Transverse colon (tissue), 4 donors: ENCODE measurements at regions not wholly inside any gene's neighbourhood (a gene's known extent, or its start where the extent isn't known, plus 50 kb on each side); places are given as distances from the start of the nearest gene placed in this dataset.
"Not testable (repeated sequence)": the region's sequence is repeated elsewhere in the genome, so short reads cannot be mapped to it uniquely, and the experiment has no call there.

Experiments used
- DNase-seq: peaks from one replicate; pipeline ENCODE4 v3.0.0-alpha.2; 2019
- H3K27ac ChIP-seq, 4 donors: fragments of 200-600 bp; sonication (generic); 2 replicates each; pipeline ENCODE4 v1.5.1; 2016 to 2018; ENCODE audit warnings: inconsistent platforms in 4 of 4
- H3K27me3 ChIP-seq: fragments of 200-600 bp; sonication (generic); 2 replicates; pipeline ENCODE4 v1.5.1; 2017; ENCODE audit warnings: inconsistent platforms
- H3K36me3 ChIP-seq, 4 donors: fragments of 200-600 bp; sonication (generic); 2 replicates each; pipeline ENCODE4 v1.5.1; 2017 to 2019; ENCODE audit warnings: inconsistent platforms in 4 of 4
- H3K4me1 ChIP-seq, 4 donors: fragments of 200-600 bp; sonication (generic); 2 replicates each; pipeline ENCODE4 v1.5.1; 2017 to 2020; ENCODE audit warnings: inconsistent platforms in 4 of 4
- H3K4me3 ChIP-seq, 4 donors: fragments of 200-600 bp; sonication (generic); 1 replicate in 1 of 4; 2 replicates in 3 of 4; pipeline versions ENCODE4 v1.5.1 to v1.6.1; 2017 to 2019; ENCODE audit warnings: inconsistent platforms in 4 of 4
- H3K9me3 ChIP-seq, 2 donors: fragments of 200-600 bp; sonication (generic); 2 replicates each; pipeline ENCODE4 v1.5.1; 2017 to 2019; ENCODE audit warnings: inconsistent platforms in 2 of 2
- CTCF ChIP-seq, 5 experiments: fragments of 200-600 bp in 3 of 5; fragments of 450-650 bp in 2 of 5; sonication (generic) in 3 of 5; IDR thresholded peaks; 1 replicate in 2 of 5; 2 replicates in 3 of 5; pipeline ENCODE4 v1.5.1; 2016 to 2017; ENCODE audit warnings: antibody characterized with exemption in 5 of 5, inconsistent platforms in 3 of 5, mild to moderate bottlenecking in 2 of 5, moderate library complexity in 1 of 5
- EP300 ChIP-seq: sonication (generic); formaldehyde crosslinking; IDR thresholded peaks from one replicate; pipeline ENCODE4 v1.6.1; 2017; ENCODE audit warnings: antibody characterized with exemption, low read depth
- POLR2A ChIP-seq: fragments of 450-650 bp; IDR thresholded peaks from one replicate; pipeline ENCODE4 v1.6.1; 2016; ENCODE audit warnings: antibody characterized with exemption, mild to moderate bottlenecking, moderate library complexity
- POLR2AphosphoS5 ChIP-seq, 3 donors: sonication (generic); formaldehyde crosslinking; IDR thresholded peaks; one replicate each; pipeline ENCODE4 v1.6.1; 2016; ENCODE audit warnings: antibody characterized with exemption in 3 of 3
- WGBS, 2 donors: methylation state at CpG; one replicate each; pipeline ENCODE4 v1.1.5; 2018; ENCODE audit warnings: low coverage in 1 of 2; 5-methylcytosine and 5-hydroxymethylcytosine counted together
- in situ Hi-C, 4 donors: fragments of 200-750 bp; cut with MboI; loops; one replicate each; pipeline versions ENCODE4 v1.15.0 to v1.15.1; 2017; ENCODE audit warnings: low sequenced_read_pairs in 3 of 4, low pct_ligation_motif_present in 1 of 4, low pct_unique_long_range_greater_than_20kb in 1 of 4
- intact Hi-C: fragments of 100-400 bp; cut with DNase I; formaldehyde crosslinking; loops from one replicate; pipeline ENCODE4 v1.15.1; 2023; ENCODE audit warnings: low total_unique reads

- WGBS, 2 donors, result 71 to 81% methylated on average over 1 of the region's 1 CpG
- in situ Hi-C loops, result no loop called here
- no peak for DNase-seq
- H3K9me3 ChIP-seq, result no peaks in the 10 kb centered on the region
- H3K27me3 ChIP-seq, result no peaks in the 10 kb centered on the region
- H3K27ac ChIP-seq, result no peak overlapping the region
- H3K36me3 ChIP-seq, result no peaks in the 10 kb centered on the region
- no peak for TF ChIP-seq POLR2A
- TF ChIP-seq EP300, result no peak
- no peak for TF ChIP-seq POLR2AphosphoS5 (IDR thresholded peaks at IDR 0.05)
- H3K4me1 ChIP-seq, result no peaks in the 10 kb centered on the region
- intact Hi-C loops, result no loop called here
- H3K4me3 ChIP-seq, result no peak overlapping the region
Observed at GRCh38 chr3:153370680-153371079, 208.7 kb downstream of the RAP2B start.

- intact Hi-C loops, result no loop called here
- in situ Hi-C loops, result no loop called here
- Histone ChIP-seq H3K4me3 (no peak overlapping the region), H3K9me3 (no peaks in the 10 kb centered on the region), H3K27me3 (no peaks in the 10 kb centered on the region), H3K4me1 (no peaks in the 10 kb centered on the region), H3K27ac (no peak overlapping the region), H3K36me3 (no peaks in the 10 kb centered on the region)
- 78 to 91% methylated on average over 5 of the region's 5 CpGs for WGBS, 2 donors
- TF ChIP-seq CTCF (IDR thresholded peaks at IDR 0.05) (no peak), POLR2A (no peak), POLR2AphosphoS5 (IDR thresholded peaks at IDR 0.05) (no peak), EP300 (no peak)
- no peak for DNase-seq
Observed at GRCh38 chr3:153372326-153372725, 210.3 kb downstream of the RAP2B start.

- H3K27me3 ChIP-seq, result no peaks in the 10 kb centered on the region
- no peaks in the 10 kb centered on the region for H3K4me1 ChIP-seq
- intact Hi-C loops (no loop called here), in situ Hi-C loops (no loop called here)
- WGBS, 2 donors, result 20 to 66% methylated on average over 1 to 2 of the region's 2 CpGs
- H3K36me3 ChIP-seq, result no peaks in the 10 kb centered on the region
- no peak overlapping the region for H3K27ac ChIP-seq
- no peak overlapping the region for H3K4me3 ChIP-seq
- no peaks in the 10 kb centered on the region for H3K9me3 ChIP-seq
- no peak for TF ChIP-seq CTCF (IDR thresholded peaks at IDR 0.05)
- no peak for TF ChIP-seq POLR2AphosphoS5 (IDR thresholded peaks at IDR 0.05)
- TF ChIP-seq POLR2A, result no peak
- TF ChIP-seq EP300, result no peak
- no peak for DNase-seq
Observed at GRCh38 chr3:153373606-153374005, 211.6 kb downstream of the RAP2B start.

- in situ Hi-C loops, H3K4me3 ChIP-seq, H3K36me3 ChIP-seq, H3K4me1 ChIP-seq, DNase-seq, intact Hi-C loops, H3K27me3 ChIP-seq, H3K27ac ChIP-seq, H3K9me3 ChIP-seq: not testable (repeated sequence)
- WGBS, 2 donors, result 92% methylated on average over 2 of the region's 24 CpGs; no CpG with 5 or more reads in 1 of the 2 donors
Observed at GRCh38 chr3:153378366-153378765, 216.3 kb downstream of the RAP2B start.

GRCh38 chr3:153379516-153379915 lies 217.5 kb downstream of the RAP2B start:
- DNase-seq, result no peak
- WGBS, 2 donors, result 41 to 56% methylated on average over 1 of the region's 1 CpG
- H3K36me3 ChIP-seq, result no peaks in the 10 kb centered on the region
- H3K27ac ChIP-seq, result no peak overlapping the region
- H3K4me1 ChIP-seq, result no peaks in the 10 kb centered on the region
- no peak for TF ChIP-seq EP300
- no peak for TF ChIP-seq POLR2A
- no peak for TF ChIP-seq POLR2AphosphoS5 (IDR thresholded peaks at IDR 0.05)
- TF ChIP-seq CTCF (IDR thresholded peaks at IDR 0.05), result no peak
- in situ Hi-C loops (no loop called here), intact Hi-C loops (no loop called here)
- no peaks in the 10 kb centered on the region for H3K27me3 ChIP-seq
- no peak overlapping the region for H3K4me3 ChIP-seq
- H3K9me3 ChIP-seq, result no peaks in the 10 kb centered on the region
